OCI-LY1 (cell line): ENCODE measurements at regions not wholly inside any gene's neighbourhood (a gene's known extent, or its start where the extent isn't known, plus 50 kb on each side); places are given as distances from the start of the nearest gene placed in this dataset.

Experiments
- H2AFZ ChIP-seq: fragments of 200-600 bp; sonication (generic), shearing (Covaris generic); 2 replicates; pipeline ENCODE4 v1.6.0; 2014; ENCODE audit warnings: antibody characterized with exemption, mild to moderate bottlenecking, low read length
- H3F3A ChIP-seq: fragments of 200-600 bp; sonication (generic), shearing (Covaris generic); 2 replicates; pipeline ENCODE4 v1.6.0; 2014; ENCODE audit warnings: mild to moderate bottlenecking, antibody characterized with exemption, low read length, moderate library complexity; ENCODE audit not compliant: insufficient read depth
- H3K27ac ChIP-seq: fragments of 200-600 bp; sonication (generic); 2 replicates; pipeline ENCODE4 v1.5.1; 2014; ENCODE audit warnings: low read length, mixed run types, mild to moderate bottlenecking, low read depth; ENCODE audit not compliant: poor library complexity, severe bottlenecking
- H3K27me3 ChIP-seq: fragments of 200-600 bp; sonication (generic); 2 replicates; pipeline ENCODE4 v1.6.0; 2014; ENCODE audit warnings: antibody characterized with exemption, mild to moderate bottlenecking, low read length, moderate library complexity; ENCODE audit not compliant: insufficient read depth
- H3K36me3 ChIP-seq: fragments of 200-600 bp; sonication (generic); 2 replicates; pipeline ENCODE4 v1.6.1; 2014; ENCODE audit warnings: mild to moderate bottlenecking, antibody characterized with exemption, low read length, moderate library complexity, mixed read lengths; ENCODE audit not compliant: insufficient read depth
- H3K4me1 ChIP-seq: fragments of 200-600 bp; sonication (generic); 2 replicates; pipeline ENCODE4 v1.5.1; 2014; ENCODE audit warnings: mild to moderate bottlenecking, low read length, moderate library complexity; ENCODE audit not compliant: insufficient read depth, severe bottlenecking
- H3K4me2 ChIP-seq: fragments of 200-600 bp; sonication (generic), shearing (Covaris generic); 2 replicates; pipeline ENCODE4 v1.6.1; 2014; ENCODE audit warnings: low read length
- H3K4me3 ChIP-seq: fragments of 200-600 bp; sonication (generic); 2 replicates; pipeline ENCODE4 v1.5.1; 2014; ENCODE audit warnings: low read length, low read depth, mild to moderate bottlenecking, mixed read lengths; ENCODE audit not compliant: poor library complexity, severe bottlenecking
- H3K79me2 ChIP-seq: fragments of 200-600 bp; shearing (Covaris generic); 2 replicates; pipeline ENCODE4 v1.6.1; 2016; ENCODE audit warnings: mixed run types, low read length, mixed read lengths; ENCODE audit not compliant: insufficient read depth
- H3K9ac ChIP-seq: fragments of 200-600 bp; sonication (generic), shearing (Covaris generic); 2 replicates; pipeline ENCODE4 v1.6.1; 2014; ENCODE audit warnings: mild to moderate bottlenecking, low read length, mixed read lengths
- H3K9me2 ChIP-seq: fragments of 200-600 bp; sonication (generic), shearing (Covaris generic); 2 replicates; pipeline ENCODE4 v1.6.1; 2014; ENCODE audit warnings: low read depth, mild to moderate bottlenecking, low read length, mixed read lengths
- H3K9me3 ChIP-seq: fragments of 200-600 bp; shearing (Covaris generic); 2 replicates; pipeline ENCODE4 v1.6.1; 2014; ENCODE audit warnings: low read length, mixed read lengths
- H4K20me1 ChIP-seq: fragments of 200-600 bp; sonication (generic), shearing (Covaris generic); 2 replicates; pipeline ENCODE4 v1.6.0; 2016; ENCODE audit warnings: mild to moderate bottlenecking, low read length; ENCODE audit not compliant: insufficient read depth
- EZH2 ChIP-seq: fragments of 200-600 bp; sonication (generic), shearing (Covaris generic); IDR thresholded peaks from 2 replicates; pipeline ENCODE4 v1.8.0; 2017; ENCODE audit warnings: borderline replicate concordance, mixed run types, mild to moderate bottlenecking, antibody characterized with exemption, low read length, moderate library complexity, mixed read lengths
- TF ChIP-seq, protein P1 (sequence below): fragments of 200-600 bp; sonication (generic), shearing (Covaris generic); IDR thresholded peaks from 2 replicates; pipeline ENCODE4 v1.5.1; 2017; ENCODE audit warnings: mild to moderate bottlenecking, antibody characterized with exemption, low read length, moderate library complexity, mixed read lengths

DNA sequence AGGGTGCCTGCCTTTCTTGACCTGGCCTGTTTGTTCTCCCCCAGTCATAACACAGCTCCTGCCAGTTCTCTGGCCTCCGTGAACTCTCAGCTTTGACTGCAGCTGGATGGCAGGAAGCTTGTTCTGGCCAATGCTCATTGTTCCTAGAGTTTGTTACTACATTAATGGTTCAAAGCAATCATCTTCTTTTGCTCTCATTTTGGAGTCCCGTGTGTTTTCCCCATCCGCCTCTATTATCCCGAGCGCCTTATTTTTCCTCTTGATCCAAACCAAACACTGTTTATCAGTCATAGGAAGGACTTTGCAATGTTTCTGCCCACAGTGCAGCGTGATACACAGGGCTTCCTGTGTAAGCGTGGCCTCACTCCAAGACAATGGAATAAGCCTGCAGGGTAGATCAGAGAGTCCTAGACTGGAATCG lies 184.3 kb upstream of the APCDD1 start:
- H3K4me3 ChIP-seq: no peak overlapping the region
- H3K4me1 ChIP-seq: no peaks in the 10 kb centered on the region
- no peaks in the 10 kb centered on the region for H3K9me3 ChIP-seq
- H3K9me2 ChIP-seq: no peaks in the 10 kb centered on the region
- no peak overlapping the region for H3K9ac ChIP-seq
- no peak for TF ChIP-seq EZH2
- TF ChIP-seq, protein P1, sequence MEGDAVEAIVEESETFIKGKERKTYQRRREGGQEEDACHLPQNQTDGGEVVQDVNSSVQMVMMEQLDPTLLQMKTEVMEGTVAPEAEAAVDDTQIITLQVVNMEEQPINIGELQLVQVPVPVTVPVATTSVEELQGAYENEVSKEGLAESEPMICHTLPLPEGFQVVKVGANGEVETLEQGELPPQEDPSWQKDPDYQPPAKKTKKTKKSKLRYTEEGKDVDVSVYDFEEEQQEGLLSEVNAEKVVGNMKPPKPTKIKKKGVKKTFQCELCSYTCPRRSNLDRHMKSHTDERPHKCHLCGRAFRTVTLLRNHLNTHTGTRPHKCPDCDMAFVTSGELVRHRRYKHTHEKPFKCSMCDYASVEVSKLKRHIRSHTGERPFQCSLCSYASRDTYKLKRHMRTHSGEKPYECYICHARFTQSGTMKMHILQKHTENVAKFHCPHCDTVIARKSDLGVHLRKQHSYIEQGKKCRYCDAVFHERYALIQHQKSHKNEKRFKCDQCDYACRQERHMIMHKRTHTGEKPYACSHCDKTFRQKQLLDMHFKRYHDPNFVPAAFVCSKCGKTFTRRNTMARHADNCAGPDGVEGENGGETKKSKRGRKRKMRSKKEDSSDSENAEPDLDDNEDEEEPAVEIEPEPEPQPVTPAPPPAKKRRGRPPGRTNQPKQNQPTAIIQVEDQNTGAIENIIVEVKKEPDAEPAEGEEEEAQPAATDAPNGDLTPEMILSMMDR: no peak
- no peaks in the 10 kb centered on the region for H3K79me2 ChIP-seq
- H2AFZ ChIP-seq: no peak overlapping the region
- H3K27me3 ChIP-seq: no peaks in the 10 kb centered on the region
- H3K36me3 ChIP-seq: no peaks in the 10 kb centered on the region
- H4K20me1 ChIP-seq: no peaks in the 10 kb centered on the region
- no peaks in the 10 kb centered on the region for H3F3A ChIP-seq
- H3K4me2 ChIP-seq: no peak overlapping the region
- no peak overlapping the region for H3K27ac ChIP-seq

DNA sequence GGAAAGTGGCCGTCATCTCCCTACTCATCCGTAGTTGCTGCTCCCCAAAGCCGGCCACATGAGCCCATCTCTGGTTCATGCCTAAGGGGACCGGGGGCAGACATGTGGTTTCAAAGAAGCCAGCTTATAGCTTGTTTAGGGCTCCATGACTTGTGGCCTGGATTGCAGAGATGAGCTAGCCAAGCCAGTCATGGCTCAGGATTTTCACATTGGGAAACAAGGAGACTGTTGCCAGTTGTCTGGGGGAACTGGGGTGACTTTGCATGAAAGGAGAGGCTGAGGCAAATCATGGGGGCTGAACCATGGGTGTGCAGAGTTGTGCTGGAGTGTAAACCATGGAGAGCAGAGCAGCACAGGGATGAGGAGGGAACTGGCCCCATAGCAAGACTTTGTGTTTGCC lies 183.0 kb upstream of the APCDD1 start:
- Histone ChIP-seq H2AFZ (no peak overlapping the region), H3F3A (no peaks in the 10 kb centered on the region), H3K27me3 (no peaks in the 10 kb centered on the region), H3K27ac (no peak overlapping the region), H3K9me2 (no peaks in the 10 kb centered on the region), H3K36me3 (no peaks in the 10 kb centered on the region), H4K20me1 (no peaks in the 10 kb centered on the region), H3K4me2 (no peak overlapping the region), H3K79me2 (no peaks in the 10 kb centered on the region), H3K9ac (no peak overlapping the region), H3K9me3 (no peaks in the 10 kb centered on the region), H3K4me1 (no peaks in the 10 kb centered on the region), H3K4me3 (no peak overlapping the region)
- TF ChIP-seq EZH2: no peak
- TF ChIP-seq, protein P1: no peak

DNA sequence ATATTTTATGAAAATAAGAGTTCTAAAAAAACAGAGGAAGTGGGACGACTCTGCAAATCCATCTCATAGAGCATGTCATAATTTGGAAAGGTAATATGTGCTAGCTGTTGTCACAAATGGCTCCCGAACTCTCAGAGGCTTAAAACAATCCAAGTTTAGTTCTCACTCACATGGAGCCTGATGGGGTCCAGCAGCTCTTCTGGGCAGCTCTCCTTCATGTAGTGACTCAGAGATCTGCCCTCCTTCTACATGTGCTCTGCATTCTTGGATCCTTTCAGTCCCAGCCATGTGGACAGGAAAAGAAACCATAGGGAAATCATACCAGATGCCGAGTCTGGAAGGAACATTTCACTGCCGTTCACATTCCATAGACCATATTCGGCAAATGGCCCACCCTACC lies 180.1 kb upstream of the APCDD1 start:
- Histone ChIP-seq H3K9me2 (no peaks in the 10 kb centered on the region), H3K27me3 (no peaks in the 10 kb centered on the region)
- no peak for TF ChIP-seq EZH2
- TF ChIP-seq, protein P1: no peak

More for the DNA sequence above, 180.1 kb upstream of the APCDD1 start:
- Histone ChIP-seq H4K20me1 (no peaks in the 10 kb centered on the region), H2AFZ (no peak overlapping the region), H3F3A (no peaks in the 10 kb centered on the region), H3K4me1 (no peaks in the 10 kb centered on the region), H3K79me2 (no peaks in the 10 kb centered on the region), H3K36me3 (no peaks in the 10 kb centered on the region), H3K4me2 (no peak overlapping the region), H3K27ac (no peak overlapping the region), H3K9ac (no peak overlapping the region), H3K4me3 (no peak overlapping the region), H3K9me3 (no peaks in the 10 kb centered on the region)
